ENCODE measurements at regions not wholly inside any gene's neighbourhood (a gene's known extent, or its start where the extent isn't known, plus 50 kb on each side); places are given as distances from the start of the nearest gene placed in this dataset.

DNA sequence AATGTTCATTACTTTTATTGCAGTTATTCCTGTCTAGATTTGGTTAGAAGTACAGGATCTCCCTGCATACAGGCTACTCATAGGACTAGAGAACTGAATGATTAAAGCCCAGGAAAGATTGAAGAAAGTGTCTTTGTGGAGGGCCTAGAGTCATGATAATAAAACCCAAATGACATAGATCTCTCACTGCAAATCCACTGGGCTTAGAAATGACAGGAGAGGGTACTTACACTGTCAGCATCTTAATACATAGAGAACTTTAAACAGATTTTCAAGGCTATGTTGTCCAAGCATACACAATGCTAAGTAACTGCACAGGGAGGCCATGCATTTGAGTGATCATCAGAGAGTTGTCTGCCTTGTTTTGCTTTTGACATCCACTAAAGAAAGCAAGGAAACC lies 383.8 kb upstream of the MAP3K7 start:
- Histone ChIP-seq H3K9me3 (ENCODE audit: control insufficient read depth, insufficient read depth, low read depth, low read length) (no peaks in the 10 kb centered on the region), H2AFZ (ENCODE audit: low read length) (no peak overlapping the region), H3K4me2 (ENCODE audit: extremely low read depth, insufficient read depth, low read length) (no peak overlapping the region), H3K27me3 (ENCODE audit: control insufficient read depth, insufficient read depth, low read length) (no peaks in the 10 kb centered on the region), H3K9ac (ENCODE audit: insufficient read depth, low read length) (no peak overlapping the region), H3K4me3 (replicated peaks in 1 of 4; ENCODE audit: control extremely low read depth in 1 of 4, insufficient read depth in 1 of 4, low read depth in 3 of 4, low read length in 4 of 4) (no peak overlapping the region), H3K36me3 (ENCODE audit: control insufficient read depth, insufficient read depth, low read length) (no peaks in the 10 kb centered on the region), H3K4me1 (ENCODE audit: control insufficient read depth, extremely low read depth, insufficient read depth, low read length) (no peaks in the 10 kb centered on the region), H3K79me2 (ENCODE audit: control insufficient read depth, insufficient read depth, low read length) (no peaks in the 10 kb centered on the region), H4K20me1 (ENCODE audit: control insufficient read depth, extremely low read depth, insufficient read depth, low read length) (no peaks in the 10 kb centered on the region), H3K27ac (ENCODE audit: insufficient read depth, low read length) (no peak overlapping the region)
- TF ChIP-seq, protein P1, sequence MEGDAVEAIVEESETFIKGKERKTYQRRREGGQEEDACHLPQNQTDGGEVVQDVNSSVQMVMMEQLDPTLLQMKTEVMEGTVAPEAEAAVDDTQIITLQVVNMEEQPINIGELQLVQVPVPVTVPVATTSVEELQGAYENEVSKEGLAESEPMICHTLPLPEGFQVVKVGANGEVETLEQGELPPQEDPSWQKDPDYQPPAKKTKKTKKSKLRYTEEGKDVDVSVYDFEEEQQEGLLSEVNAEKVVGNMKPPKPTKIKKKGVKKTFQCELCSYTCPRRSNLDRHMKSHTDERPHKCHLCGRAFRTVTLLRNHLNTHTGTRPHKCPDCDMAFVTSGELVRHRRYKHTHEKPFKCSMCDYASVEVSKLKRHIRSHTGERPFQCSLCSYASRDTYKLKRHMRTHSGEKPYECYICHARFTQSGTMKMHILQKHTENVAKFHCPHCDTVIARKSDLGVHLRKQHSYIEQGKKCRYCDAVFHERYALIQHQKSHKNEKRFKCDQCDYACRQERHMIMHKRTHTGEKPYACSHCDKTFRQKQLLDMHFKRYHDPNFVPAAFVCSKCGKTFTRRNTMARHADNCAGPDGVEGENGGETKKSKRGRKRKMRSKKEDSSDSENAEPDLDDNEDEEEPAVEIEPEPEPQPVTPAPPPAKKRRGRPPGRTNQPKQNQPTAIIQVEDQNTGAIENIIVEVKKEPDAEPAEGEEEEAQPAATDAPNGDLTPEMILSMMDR (conservative IDR thresholded peaks at IDR 0.05 in 1 of 2, IDR thresholded peaks at IDR 0.05 in 1 of 2; ENCODE audit: low read depth in 1 of 2, low read length in 2 of 2) = no peak
- TF ChIP-seq EZH2 (IDR thresholded peaks at IDR 0.05; ENCODE audit: low read length, missing control alignments) = no peak
- DNase-seq (ENCODE audit: low read depth in 2 of 2) = no peak

GRCh38 chr6:90967471-90967870 lies 380.6 kb upstream of the MAP3K7 start:
- H3K36me3 ChIP-seq (ENCODE audit: control insufficient read depth, insufficient read depth, low read length) = no peaks in the 10 kb centered on the region
- H4K20me1 ChIP-seq (ENCODE audit: control insufficient read depth, extremely low read depth, insufficient read depth, low read length) = no peaks in the 10 kb centered on the region
- H3K27me3 ChIP-seq (ENCODE audit: control insufficient read depth, insufficient read depth, low read length) = no peaks in the 10 kb centered on the region
- DNase-seq (ENCODE audit: low read depth in 2 of 2) = no peak
- no peak overlapping the region for H3K4me3 ChIP-seq (replicated peaks in 1 of 4; ENCODE audit: control extremely low read depth in 1 of 4, insufficient read depth in 1 of 4, low read depth in 3 of 4, low read length in 4 of 4)
- no peak overlapping the region for H3K27ac ChIP-seq (ENCODE audit: insufficient read depth, low read length)
- H3K4me1 ChIP-seq (ENCODE audit: control insufficient read depth, extremely low read depth, insufficient read depth, low read length) = no peaks in the 10 kb centered on the region
- H3K79me2 ChIP-seq (ENCODE audit: control insufficient read depth, insufficient read depth, low read length) = no peaks in the 10 kb centered on the region
- no peak for TF ChIP-seq EZH2 (IDR thresholded peaks at IDR 0.05; ENCODE audit: low read length, missing control alignments)
- no peak overlapping the region for H2AFZ ChIP-seq (ENCODE audit: low read length)
- H3K4me2 ChIP-seq (ENCODE audit: extremely low read depth, insufficient read depth, low read length) = no peak overlapping the region
- no peak overlapping the region for H3K9ac ChIP-seq (ENCODE audit: insufficient read depth, low read length)
- H3K9me3 ChIP-seq (ENCODE audit: control insufficient read depth, insufficient read depth, low read depth, low read length) = no peaks in the 10 kb centered on the region

- Histone ChIP-seq H4K20me1 (ENCODE audit: control insufficient read depth, extremely low read depth, insufficient read depth, low read length) (no peaks in the 10 kb centered on the region), H3K4me3 (replicated peaks in 1 of 4; ENCODE audit: control extremely low read depth in 1 of 4, insufficient read depth in 1 of 4, low read depth in 3 of 4, low read length in 4 of 4) (no peak overlapping the region), H3K27ac (ENCODE audit: insufficient read depth, low read length) (no peak overlapping the region), H3K9ac (ENCODE audit: insufficient read depth, low read length) (no peak overlapping the region), H3K27me3 (ENCODE audit: control insufficient read depth, insufficient read depth, low read length) (no peaks in the 10 kb centered on the region), H3K9me3 (ENCODE audit: control insufficient read depth, insufficient read depth, low read depth, low read length) (no peaks in the 10 kb centered on the region), H3K4me2 (ENCODE audit: extremely low read depth, insufficient read depth, low read length) (no peak overlapping the region), H2AFZ (ENCODE audit: low read length) (no peak overlapping the region), H3K36me3 (ENCODE audit: control insufficient read depth, insufficient read depth, low read length) (no peaks in the 10 kb centered on the region), H3K4me1 (ENCODE audit: control insufficient read depth, extremely low read depth, insufficient read depth, low read length) (no peaks in the 10 kb centered on the region), H3K79me2 (ENCODE audit: control insufficient read depth, insufficient read depth, low read length) (no peaks in the 10 kb centered on the region)
- no peak for TF ChIP-seq EZH2 (IDR thresholded peaks at IDR 0.05; ENCODE audit: low read length, missing control alignments)
- TF ChIP-seq, protein P1 (conservative IDR thresholded peaks at IDR 0.05 in 1 of 2, IDR thresholded peaks at IDR 0.05 in 1 of 2; ENCODE audit: low read depth in 1 of 2, low read length in 2 of 2) = no peak
- no peak for DNase-seq (ENCODE audit: low read depth in 2 of 2)
These were observed 373.5 kb upstream of the MAP3K7 start for GRCh38 chr6:90960324-90960723.

Data from fibroblast of lung (primary cell).